DMS 273 (cell line): ENCODE measurements at regions not wholly inside any gene's neighbourhood (a gene's known extent, or its start where the extent isn't known, plus 50 kb on each side); places are given as distances from the start of the nearest gene placed in this dataset.
A peak's percentile ranks its signal among the peaks of the same experiment; 100 is the strongest.
"Not testable (repeated sequence)": the region's sequence is repeated elsewhere in the genome, so short reads cannot be mapped to it uniquely, and the experiment has no call there.

Experiments used
- DNase-seq: peaks from one replicate; lab custom pipeline; 2025; ENCODE audit not compliant: unreplicated experiment; lab: John Stamatoyannopoulos, UW

- no peak for DNase-seq
Measured at GRCh38 chr11:45391168-45391850, 105.2 kb upstream of the SYT13 start.

- peak; percentile 18 for DNase-seq
Measured at GRCh38 chr11:45390407-45390806, 104.3 kb upstream of the SYT13 start.

GRCh38 chr11:45388472-45388871 is 102.3 kb upstream of the SYT13 start:
- DNase-seq: no peak

GRCh38 chr11:45387885-45388284 is 101.7 kb upstream of the SYT13 start:
- not testable (repeated sequence) for DNase-seq

GRCh38 chr11:45386972-45387371 is 100.8 kb upstream of the SYT13 start:
- peak; percentile 13 for DNase-seq

GRCh38 chr11:45385844-45386243 is 99.7 kb upstream of the SYT13 start:
- no peak for DNase-seq

GRCh38 chr11:45385423-45385822 is 99.3 kb upstream of the SYT13 start:
- no peak for DNase-seq

- DNase-seq: no peak
Measured at GRCh38 chr11:45384711-45385241, 98.6 kb upstream of the SYT13 start.

GRCh38 chr11:45384016-45384415 is 97.9 kb upstream of the SYT13 start:
- DNase-seq: no peak

- no peak for DNase-seq
Measured at GRCh38 chr11:45383224-45383623, 97.1 kb upstream of the SYT13 start.

GRCh38 chr11:45382133-45382878 is 96.2 kb upstream of the SYT13 start:
- no peak for DNase-seq

- DNase-seq: no peak
Measured at GRCh38 chr11:45379162-45379863, 93.2 kb upstream of the SYT13 start.

- DNase-seq: no peak
Measured at GRCh38 chr11:45378516-45378915, 92.4 kb upstream of the SYT13 start.

GRCh38 chr11:45374653-45375059 is 88.5 kb upstream of the SYT13 start:
- no peak for DNase-seq

- no peak for DNase-seq
Measured at GRCh38 chr11:45374130-45374529, 88.0 kb upstream of the SYT13 start.

- no peak for DNase-seq
Measured at GRCh38 chr11:45373506-45374035, 87.4 kb upstream of the SYT13 start.

- not testable (repeated sequence) for DNase-seq
Measured at GRCh38 chr11:45372414-45372813, 86.3 kb upstream of the SYT13 start.

GRCh38 chr11:45371251-45372115 is 85.3 kb upstream of the SYT13 start:
- DNase-seq: peak; percentile 84

GRCh38 chr11:45369313-45369712 is 83.2 kb upstream of the SYT13 start:
- DNase-seq: peak; percentile 23

- no peak for DNase-seq
Measured at GRCh38 chr11:45368697-45369096, 82.6 kb upstream of the SYT13 start.
